Vagina (tissue), 2 donors: ENCODE measurements at regions not wholly inside any gene's neighbourhood (a gene's known extent, or its start where the extent isn't known, plus 50 kb on each side); places are given as distances from the start of the nearest gene placed in this dataset.

Experiments
- CTCF ChIP-seq, 3 experiments: fragments of 450-650 bp in 2 of 3; fragments of 200-600 bp in 1 of 3; sonication (generic) in 1 of 3; IDR thresholded peaks; one replicate each; pipeline ENCODE4 v1.5.1; 2017 to 2019; ENCODE audit warnings: antibody characterized with exemption in 3 of 3, mild to moderate bottlenecking in 2 of 3, moderate library complexity in 2 of 3
- POLR2A ChIP-seq, 2 donors: fragments of 450-650 bp; IDR thresholded peaks; one replicate each; pipeline ENCODE4 v1.6.1; 2017; ENCODE audit warnings: antibody characterized with exemption in 2 of 2, mild to moderate bottlenecking in 2 of 2, moderate library complexity in 2 of 2
- POLR2AphosphoS5 ChIP-seq, 2 donors: sonication (generic); formaldehyde crosslinking; IDR thresholded peaks; one replicate each; pipeline ENCODE4 v1.9.0; 2017; ENCODE audit warnings: antibody characterized with exemption in 2 of 2, mild to moderate bottlenecking in 2 of 2, low read depth in 1 of 2; ENCODE audit not compliant: insufficient read depth in 1 of 2

GRCh38 chr4:134906404-134907023, 704.9 kb upstream of the PABPC4L start:
- TF ChIP-seq CTCF (IDR thresholded peaks at IDR 0.05): peak in 1 of 3 experiments; percentile 34
- TF ChIP-seq POLR2AphosphoS5 (IDR thresholded peaks at IDR 0.05; ENCODE audit: insufficient read depth in 1 of 2, low read depth in 1 of 2): no peak
- no peak for TF ChIP-seq POLR2A (IDR thresholded peaks at IDR 0.05)
